Nephron (organoid): ENCODE measurements at regions not wholly inside any gene's neighbourhood (a gene's known extent, or its start where the extent isn't known, plus 50 kb on each side); places are given as distances from the start of the nearest gene placed in this dataset.

Source experiments
- H3K27ac Mint-ChIP-seq, 3 experiments: 2 replicates each; pipeline ENCODE4 v1.8.0; 2020; ENCODE audit warnings: mixed read lengths in 3 of 3, mild to moderate bottlenecking in 2 of 3, moderate library complexity in 1 of 3
- H3K27me3 Mint-ChIP-seq: 2 replicates; pipeline ENCODE4 v1.8.0; 2021; ENCODE audit warnings: low read depth, mild to moderate bottlenecking, moderate library complexity, mixed read lengths
- H3K36me3 Mint-ChIP-seq: 2 replicates; pipeline ENCODE4 v1.8.0; 2020; ENCODE audit warnings: low read depth, mixed read lengths
- H3K4me1 Mint-ChIP-seq: 2 replicates; pipeline ENCODE4 v1.8.0; 2020; ENCODE audit warnings: mixed read lengths
- H3K4me3 Mint-ChIP-seq, 3 experiments: 2 replicates each; pipeline ENCODE4 v1.8.0; 2020; ENCODE audit warnings: mild to moderate bottlenecking in 3 of 3, mixed read lengths in 3 of 3, moderate library complexity in 2 of 3
- H3K9me3 Mint-ChIP-seq: 2 replicates; pipeline ENCODE4 v1.8.0; 2020; ENCODE audit warnings: mixed read lengths
- TF ChIP-seq, protein P1 (sequence below), 3 experiments: fragments of 200-600 bp; sonication (generic); IDR thresholded peaks; one replicate each; pipeline ENCODE4 v1.5.0; 2021; ENCODE audit warnings: antibody characterized with exemption in 3 of 3; ENCODE audit not compliant: unreplicated experiment in 3 of 3

DNA sequence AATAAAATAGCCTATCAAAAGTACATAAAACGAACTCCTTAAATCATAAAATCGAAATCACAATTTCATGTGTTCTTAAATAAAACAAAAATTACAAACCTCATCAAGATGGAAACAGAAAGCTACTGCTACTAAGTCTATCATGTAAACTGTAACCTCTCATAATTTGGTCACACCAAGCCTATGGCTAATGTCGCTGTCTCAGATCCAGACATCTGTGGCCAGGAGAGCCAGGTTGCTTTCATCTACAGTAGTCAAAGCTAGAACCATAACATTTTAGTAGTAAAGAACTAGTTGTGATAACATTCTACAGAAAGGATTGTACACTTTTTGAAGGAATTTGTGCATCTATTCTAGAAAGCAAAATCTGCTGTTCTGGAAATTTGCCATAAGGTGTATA is 197.4 kb upstream of the MBNL1 start:
- Mint-ChIP-seq H3K9me3 (peaks cover 7% of the 10 kb centered on the region), H3K36me3 (no peaks in the 10 kb centered on the region), H3K4me1 (no peaks in the 10 kb centered on the region), H3K27ac (no peak overlapping the region), H3K27me3 (no peaks in the 10 kb centered on the region), H3K4me3 (no peak overlapping the region)
- TF ChIP-seq, protein P1, sequence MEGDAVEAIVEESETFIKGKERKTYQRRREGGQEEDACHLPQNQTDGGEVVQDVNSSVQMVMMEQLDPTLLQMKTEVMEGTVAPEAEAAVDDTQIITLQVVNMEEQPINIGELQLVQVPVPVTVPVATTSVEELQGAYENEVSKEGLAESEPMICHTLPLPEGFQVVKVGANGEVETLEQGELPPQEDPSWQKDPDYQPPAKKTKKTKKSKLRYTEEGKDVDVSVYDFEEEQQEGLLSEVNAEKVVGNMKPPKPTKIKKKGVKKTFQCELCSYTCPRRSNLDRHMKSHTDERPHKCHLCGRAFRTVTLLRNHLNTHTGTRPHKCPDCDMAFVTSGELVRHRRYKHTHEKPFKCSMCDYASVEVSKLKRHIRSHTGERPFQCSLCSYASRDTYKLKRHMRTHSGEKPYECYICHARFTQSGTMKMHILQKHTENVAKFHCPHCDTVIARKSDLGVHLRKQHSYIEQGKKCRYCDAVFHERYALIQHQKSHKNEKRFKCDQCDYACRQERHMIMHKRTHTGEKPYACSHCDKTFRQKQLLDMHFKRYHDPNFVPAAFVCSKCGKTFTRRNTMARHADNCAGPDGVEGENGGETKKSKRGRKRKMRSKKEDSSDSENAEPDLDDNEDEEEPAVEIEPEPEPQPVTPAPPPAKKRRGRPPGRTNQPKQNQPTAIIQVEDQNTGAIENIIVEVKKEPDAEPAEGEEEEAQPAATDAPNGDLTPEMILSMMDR (IDR thresholded peaks at IDR 0.05; ENCODE audit: unreplicated experiment in 3 of 3), result no peak

DNA sequence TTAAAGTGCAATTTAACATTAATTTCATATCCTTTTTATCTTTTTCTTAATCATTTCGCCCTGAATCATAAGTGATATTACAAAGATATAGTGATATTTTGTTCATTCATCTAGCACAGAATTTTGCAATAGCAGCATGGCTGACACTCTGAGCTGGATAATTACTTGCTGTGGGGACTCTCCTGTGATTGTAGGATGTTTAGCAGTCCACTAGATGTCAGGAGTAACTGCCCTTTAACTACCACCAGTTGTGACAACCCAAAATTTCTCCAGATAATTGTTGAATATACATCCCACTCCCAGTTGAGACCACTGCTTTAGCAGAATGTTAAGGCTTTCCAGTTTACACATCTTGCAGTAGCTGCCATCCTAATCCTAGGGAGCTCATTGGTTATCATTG is 196.8 kb upstream of the MBNL1 start:
- Mint-ChIP-seq H3K4me3 (no peak overlapping the region), H3K27me3 (no peaks in the 10 kb centered on the region), H3K4me1 (no peaks in the 10 kb centered on the region), H3K9me3 (peaks cover 7% of the 10 kb centered on the region), H3K27ac (no peak overlapping the region), H3K36me3 (no peaks in the 10 kb centered on the region)
- TF ChIP-seq, protein P1 (IDR thresholded peaks at IDR 0.05; ENCODE audit: unreplicated experiment in 3 of 3), result peak; percentile 11 to 47 (median 15)

DNA sequence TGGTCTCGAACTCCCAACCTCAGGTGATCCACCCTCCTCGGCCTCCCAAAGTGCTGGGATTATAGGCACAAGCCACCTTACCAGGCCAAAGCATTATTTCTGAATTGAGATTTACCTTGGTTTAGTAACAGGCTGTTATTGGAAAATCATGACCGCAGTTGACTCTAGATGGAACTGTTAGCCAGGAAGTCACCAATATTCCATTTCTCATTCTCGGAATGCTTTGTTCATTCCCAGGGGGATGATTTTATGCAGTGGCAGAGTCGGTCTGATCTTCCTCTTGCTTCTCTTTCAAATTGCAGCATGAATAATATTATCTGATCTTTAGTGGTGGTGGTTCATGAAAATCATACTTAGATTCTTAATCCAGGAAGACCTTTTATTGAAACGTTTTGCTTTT is 195.5 kb upstream of the MBNL1 start:
- peaks cover 7% of the 10 kb centered on the region for H3K9me3 Mint-ChIP-seq
- no peak overlapping the region for H3K4me3 Mint-ChIP-seq
- no peaks in the 10 kb centered on the region for H3K27me3 Mint-ChIP-seq
- no peaks in the 10 kb centered on the region for H3K36me3 Mint-ChIP-seq
- no peaks in the 10 kb centered on the region for H3K4me1 Mint-ChIP-seq
- TF ChIP-seq, protein P1 (IDR thresholded peaks at IDR 0.05; ENCODE audit: unreplicated experiment in 3 of 3), result no peak
- no peak overlapping the region for H3K27ac Mint-ChIP-seq

DNA sequence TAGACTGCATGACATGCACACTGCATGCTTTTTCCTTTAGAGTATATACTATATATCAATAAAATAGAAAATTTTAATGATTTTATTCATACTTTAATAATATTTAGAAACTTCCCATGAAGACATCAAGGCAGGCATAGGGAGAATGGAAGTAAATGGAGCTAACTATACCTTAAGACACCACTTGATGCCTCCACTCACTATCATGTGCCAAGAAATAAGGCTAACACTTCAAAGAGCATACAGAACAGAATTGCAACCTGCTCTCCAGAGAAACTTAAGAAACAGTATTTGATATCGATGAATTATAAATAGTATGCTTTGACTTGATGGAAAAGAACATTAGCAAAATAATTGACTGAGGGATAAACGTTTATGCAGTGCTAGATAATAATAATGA is 192.6 kb upstream of the MBNL1 start:
- Mint-ChIP-seq H3K9me3 (peaks cover 11% of the 10 kb centered on the region), H3K4me1 (no peaks in the 10 kb centered on the region), H3K36me3 (no peaks in the 10 kb centered on the region), H3K4me3 (no peak overlapping the region), H3K27ac (no peak overlapping the region), H3K27me3 (no peaks in the 10 kb centered on the region)
- TF ChIP-seq, protein P1 (IDR thresholded peaks at IDR 0.05; ENCODE audit: unreplicated experiment in 3 of 3), result no peak

DNA sequence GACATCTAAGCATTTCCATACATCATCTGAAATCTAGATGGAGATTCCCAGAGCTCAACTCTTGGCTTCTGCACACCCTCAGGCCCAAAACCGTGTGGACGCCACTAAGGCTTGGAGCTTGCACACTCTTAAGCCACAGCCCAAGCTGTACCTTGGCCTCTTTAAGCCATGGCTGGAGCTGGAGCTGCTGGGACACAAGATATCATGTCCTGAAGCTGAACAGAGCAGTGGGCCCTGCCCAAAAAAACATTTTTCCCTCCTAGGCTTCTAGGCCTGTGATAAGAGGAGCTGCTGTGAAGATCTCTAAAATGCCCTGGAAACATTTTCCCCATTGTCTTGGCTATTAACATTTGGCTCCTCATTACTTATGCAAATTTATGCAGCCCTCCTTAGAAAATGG is 188.7 kb upstream of the MBNL1 start:
- Mint-ChIP-seq H3K27ac (no peak overlapping the region), H3K4me1 (no peaks in the 10 kb centered on the region), H3K27me3 (no peaks in the 10 kb centered on the region), H3K4me3 (no peak overlapping the region), H3K9me3 (peaks cover 8% of the 10 kb centered on the region), H3K36me3 (no peaks in the 10 kb centered on the region)
- TF ChIP-seq, protein P1 (IDR thresholded peaks at IDR 0.05; ENCODE audit: unreplicated experiment in 3 of 3), result no peak

DNA sequence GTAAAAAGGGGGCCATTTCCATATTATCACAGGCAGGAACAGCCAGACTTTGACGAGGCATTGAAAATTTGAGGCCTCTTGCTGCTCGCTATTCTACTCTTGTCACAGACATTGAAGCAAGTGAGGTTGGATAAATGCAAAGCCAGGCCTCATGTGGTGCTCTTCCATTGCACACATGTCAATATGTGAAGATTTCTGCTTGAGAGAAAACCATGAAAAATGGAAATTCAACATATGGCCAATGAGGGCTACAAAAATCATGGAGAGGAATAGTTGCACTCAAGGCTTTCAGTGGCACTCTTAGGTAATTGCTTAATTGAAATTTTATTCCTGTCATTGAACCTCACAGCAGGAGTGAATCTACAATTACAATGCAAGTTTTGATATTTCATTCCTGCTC is 185.6 kb upstream of the MBNL1 start:
- Mint-ChIP-seq H3K4me1 (no peaks in the 10 kb centered on the region), H3K4me3 (no peak overlapping the region), H3K36me3 (no peaks in the 10 kb centered on the region), H3K27ac (no peak overlapping the region), H3K27me3 (no peaks in the 10 kb centered on the region), H3K9me3 (peaks cover 8% of the 10 kb centered on the region)
- TF ChIP-seq, protein P1 (IDR thresholded peaks at IDR 0.05; ENCODE audit: unreplicated experiment in 3 of 3), result no peak
